Thyroid gland (tissue), 4 donors: ENCODE measurements at regions not wholly inside any gene's neighbourhood (a gene's known extent, or its start where the extent isn't known, plus 50 kb on each side); places are given as distances from the start of the nearest gene placed in this dataset.

Source experiments
- DNase-seq, 2 donors: peaks; one replicate each; pipeline ENCODE4 v3.0.0-alpha.2; 2019
- H3K27ac ChIP-seq, 3 donors: fragments of 200-600 bp; sonication (generic); 1 replicate in 2 of 3; 2 replicates in 1 of 3; pipeline ENCODE4 v1.5.1; 2016 to 2019; ENCODE audit warnings: mild to moderate bottlenecking in 1 of 3, moderate library complexity in 1 of 3
- H3K27me3 ChIP-seq: fragments of 200-600 bp; sonication (generic); one replicate; pipeline ENCODE4 v1.5.1; 2019
- H3K36me3 ChIP-seq, 2 donors: fragments of 200-600 bp; sonication (generic); one replicate each; pipeline ENCODE4 v1.5.1; 2016 to 2019
- H3K4me1 ChIP-seq, 2 donors: fragments of 200-600 bp; sonication (generic); one replicate each; pipeline ENCODE4 v1.5.1; 2017 to 2019
- H3K4me3 ChIP-seq, 3 donors: fragments of 200-600 bp; sonication (generic); replicated peaks in 1 of 3; 1 replicate in 2 of 3; 2 replicates in 1 of 3; pipeline ENCODE4 v1.5.1; 2016; ENCODE audit warnings: mild to moderate bottlenecking in 1 of 3
- H3K9me3 ChIP-seq: fragments of 200-600 bp; sonication (generic); one replicate; pipeline ENCODE4 v1.5.1; 2017
- POLR2A ChIP-seq, 2 donors: fragments of 450-650 bp; IDR thresholded peaks; one replicate each; pipeline ENCODE4 v1.6.1; 2017; ENCODE audit warnings: antibody characterized with exemption in 2 of 2, mild to moderate bottlenecking in 2 of 2, moderate library complexity in 1 of 2
- WGBS, 2 donors: methylation state at CpG; one replicate each; pipeline ENCODE4 v1.1.5; 2017; 5-methylcytosine and 5-hydroxymethylcytosine counted together
- intact Hi-C: fragments of 100-400 bp; cut with DNase I; formaldehyde crosslinking; loops from one replicate; pipeline ENCODE4 v1.15.1; 2023
- TF ChIP-seq, protein P1 (sequence below), 6 experiments: fragments of 200-600 bp in 3 of 6; fragments of 450-650 bp in 3 of 6; sonication (generic) in 3 of 6; IDR thresholded peaks; one replicate each; pipeline ENCODE4 v1.5.1; 2016 to 2019; ENCODE audit warnings: antibody characterized with exemption in 6 of 6, mild to moderate bottlenecking in 2 of 6, inconsistent platforms in 1 of 6, moderate library complexity in 1 of 6

DNA sequence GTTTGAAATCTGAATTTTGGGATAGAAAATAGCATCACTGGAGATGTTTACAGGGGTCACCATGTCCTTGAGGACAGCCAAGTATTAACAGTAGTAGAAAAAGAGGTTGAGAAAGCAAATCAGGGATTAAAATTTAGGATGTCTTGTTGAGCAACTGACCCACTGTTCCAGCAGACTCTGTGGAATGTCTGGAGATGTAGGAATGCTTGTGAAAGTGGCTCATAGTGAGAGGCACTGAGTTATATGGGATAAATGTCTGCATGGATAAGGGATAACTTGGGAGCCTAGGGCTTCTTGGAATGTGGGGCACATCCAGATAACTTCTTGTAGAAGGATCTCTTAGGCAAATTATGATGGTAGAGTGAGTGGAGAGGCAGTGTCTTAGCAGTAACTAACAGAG lies 495.0 kb downstream of the TMX3 start:
- intact Hi-C loops, result no loop called here
- no peak overlapping the region for H3K4me3 ChIP-seq
- H3K27ac ChIP-seq, result no peak overlapping the region
- TF ChIP-seq, protein P1, sequence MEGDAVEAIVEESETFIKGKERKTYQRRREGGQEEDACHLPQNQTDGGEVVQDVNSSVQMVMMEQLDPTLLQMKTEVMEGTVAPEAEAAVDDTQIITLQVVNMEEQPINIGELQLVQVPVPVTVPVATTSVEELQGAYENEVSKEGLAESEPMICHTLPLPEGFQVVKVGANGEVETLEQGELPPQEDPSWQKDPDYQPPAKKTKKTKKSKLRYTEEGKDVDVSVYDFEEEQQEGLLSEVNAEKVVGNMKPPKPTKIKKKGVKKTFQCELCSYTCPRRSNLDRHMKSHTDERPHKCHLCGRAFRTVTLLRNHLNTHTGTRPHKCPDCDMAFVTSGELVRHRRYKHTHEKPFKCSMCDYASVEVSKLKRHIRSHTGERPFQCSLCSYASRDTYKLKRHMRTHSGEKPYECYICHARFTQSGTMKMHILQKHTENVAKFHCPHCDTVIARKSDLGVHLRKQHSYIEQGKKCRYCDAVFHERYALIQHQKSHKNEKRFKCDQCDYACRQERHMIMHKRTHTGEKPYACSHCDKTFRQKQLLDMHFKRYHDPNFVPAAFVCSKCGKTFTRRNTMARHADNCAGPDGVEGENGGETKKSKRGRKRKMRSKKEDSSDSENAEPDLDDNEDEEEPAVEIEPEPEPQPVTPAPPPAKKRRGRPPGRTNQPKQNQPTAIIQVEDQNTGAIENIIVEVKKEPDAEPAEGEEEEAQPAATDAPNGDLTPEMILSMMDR (IDR thresholded peaks at IDR 0.05), result no peak
- TF ChIP-seq POLR2A (IDR thresholded peaks at IDR 0.05), result no peak
- H3K4me1 ChIP-seq, result no peaks in the 10 kb centered on the region
- no peaks in the 10 kb centered on the region for H3K27me3 ChIP-seq
- no peak for DNase-seq
- no peaks in the 10 kb centered on the region for H3K36me3 ChIP-seq
- H3K9me3 ChIP-seq, result no peaks in the 10 kb centered on the region

GRCh38 chr18:68219274-68219673 lies 495.6 kb downstream of the TMX3 start:
- Histone ChIP-seq H3K9me3 (no peaks in the 10 kb centered on the region), H3K36me3 (no peaks in the 10 kb centered on the region), H3K27me3 (no peaks in the 10 kb centered on the region), H3K27ac (no peak overlapping the region), H3K4me3 (no peak overlapping the region), H3K4me1 (no peaks in the 10 kb centered on the region)
- 49 to 50% methylated on average over 2 of the region's 2 CpGs for WGBS, 2 donors
- DNase-seq, result no peak
- intact Hi-C loops, result no loop called here
- TF ChIP-seq, protein P1 (IDR thresholded peaks at IDR 0.05), result no peak
- TF ChIP-seq POLR2A (IDR thresholded peaks at IDR 0.05), result no peak

DNA sequence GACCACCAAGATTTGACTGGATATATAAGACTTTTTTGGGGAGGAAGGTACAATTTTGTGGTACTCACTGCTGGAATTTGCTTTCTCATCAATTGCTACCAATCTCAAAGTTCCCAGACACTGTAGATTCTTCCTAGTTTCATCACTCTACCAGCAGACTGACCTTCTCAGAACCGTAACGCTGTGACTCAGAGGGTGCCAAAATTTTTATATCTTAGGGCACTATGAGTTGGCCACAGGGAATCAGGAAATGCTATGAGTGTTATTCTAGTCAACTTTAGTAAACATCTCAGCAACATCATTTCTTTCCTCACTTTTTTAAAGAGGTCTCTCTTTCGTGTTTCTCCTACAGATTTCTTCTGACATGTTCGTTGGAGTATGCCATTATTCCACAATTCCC lies 499.0 kb downstream of the TMX3 start:
- Histone ChIP-seq H3K4me1 (no peaks in the 10 kb centered on the region), H3K36me3 (no peaks in the 10 kb centered on the region), H3K27ac (no peak overlapping the region), H3K9me3 (no peaks in the 10 kb centered on the region), H3K4me3 (no peak overlapping the region), H3K27me3 (no peaks in the 10 kb centered on the region)
- DNase-seq, result no peak
- TF ChIP-seq POLR2A (IDR thresholded peaks at IDR 0.05), result no peak
- TF ChIP-seq, protein P1 (IDR thresholded peaks at IDR 0.05), result no peak
- intact Hi-C loops, result no loop called here
- WGBS, 2 donors, result 87% methylated on average over 4 of the region's 4 CpGs

GRCh38 chr18:68186039-68186438 lies 528.9 kb downstream of the TMX3 start:
- no peaks in the 10 kb centered on the region for H3K9me3 ChIP-seq
- no peak overlapping the region for H3K4me3 ChIP-seq
- no peak overlapping the region for H3K27ac ChIP-seq
- whole genome bisulfite sequencing, 2 donors, result 83 to 86% methylated on average over 5 of the region's 5 CpGs
- TF ChIP-seq, protein P1 (IDR thresholded peaks at IDR 0.05), result no peak
- TF ChIP-seq POLR2A (IDR thresholded peaks at IDR 0.05), result no peak
- intact Hi-C loops, result no loop called here
- H3K27me3 ChIP-seq, result no peaks in the 10 kb centered on the region
- no peaks in the 10 kb centered on the region for H3K36me3 ChIP-seq
- H3K4me1 ChIP-seq, result no peaks in the 10 kb centered on the region
- DNase-seq, result no peak

- 61 to 71% methylated on average over 2 of the region's 2 CpGs for WGBS, 2 donors
- H3K4me1 ChIP-seq, result no peaks in the 10 kb centered on the region
- H3K27ac ChIP-seq, result no peak overlapping the region
- DNase-seq, result no peak
- no peaks in the 10 kb centered on the region for H3K36me3 ChIP-seq
- H3K27me3 ChIP-seq, result no peaks in the 10 kb centered on the region
- TF ChIP-seq, protein P1 (IDR thresholded peaks at IDR 0.05), result no peak
- no peak for TF ChIP-seq POLR2A (IDR thresholded peaks at IDR 0.05)
- no peaks in the 10 kb centered on the region for H3K9me3 ChIP-seq
- H3K4me3 ChIP-seq, result no peak overlapping the region
- intact Hi-C loops, result no loop called here
These were observed 533.0 kb downstream of the TMX3 start for GRCh38 chr18:68181956-68182355.
